A673 (cell line): ENCODE measurements at regions not wholly inside any gene's neighbourhood (a gene's known extent, or its start where the extent isn't known, plus 50 kb on each side); places are given as distances from the start of the nearest gene placed in this dataset.
"Not testable (repeated sequence)": the region's sequence is repeated elsewhere in the genome, so short reads cannot be mapped to it uniquely, and the experiment has no call there.

Source experiments
- BruUV-seq: library from RNA; stranded (reverse); fragments of 400-500 nt; replicated peaks from 2 replicates; lab custom pipeline; 2021; lab: Mats Ljungman, UMichigan
- CTCF ChIA-PET: fragments of 300-600 bp; sonication (Branson Sonifier 250); formaldehyde crosslinking; loops from one replicate; lab custom pipeline; 2022; ENCODE audit warnings: antibody characterized with exemption; lab: Charles Lee
- POLR2A ChIA-PET: fragments of 300-600 bp; sonication (Branson Sonifier 250); formaldehyde crosslinking; loops from one replicate; lab custom pipeline; 2022; ENCODE audit warnings: antibody characterized with exemption; ENCODE audit not compliant: low non-redundant PET; lab: Charles Lee
- DNase-seq: peaks from one replicate; pipeline ENCODE4 v3.0.0-alpha.2; 2015; ENCODE audit warnings: low spot score
- H3K27ac ChIP-seq: fragments of 200-600 bp; sonication (generic); 2 replicates; pipeline ENCODE4 v1.5.1; 2016; ENCODE audit warnings: mixed run types, low read depth, mild to moderate bottlenecking, mixed read lengths, antibody characterized with exemption, low read length; ENCODE audit not compliant: poor library complexity, severe bottlenecking
- H3K27me3 ChIP-seq: fragments of 200-600 bp; sonication (generic); replicated peaks from 2 replicates; pipeline ENCODE4 v1.6.1; 2017; ENCODE audit warnings: mixed run types, low read depth, mild to moderate bottlenecking, mixed read lengths, antibody characterized with exemption, low read length; ENCODE audit not compliant: insufficient read depth, poor library complexity
- H3K36me3 ChIP-seq: fragments of 200-600 bp; sonication (generic); 2 replicates; pipeline ENCODE4 v1.6.1; 2016; ENCODE audit warnings: mixed run types, mild to moderate bottlenecking, mixed read lengths, antibody characterized with exemption, low read length; ENCODE audit not compliant: insufficient read depth, poor library complexity, severe bottlenecking
- H3K4me1 ChIP-seq: fragments of 200-600 bp; sonication (generic); 2 replicates; pipeline ENCODE4 v1.6.1; 2017; ENCODE audit warnings: mixed run types, mild to moderate bottlenecking, mixed read lengths, antibody characterized with exemption, low read length; ENCODE audit not compliant: insufficient read depth, poor library complexity, severe bottlenecking
- H3K4me3 ChIP-seq: fragments of 200-600 bp; sonication (generic); 2 replicates; pipeline ENCODE4 v1.5.1; 2016; ENCODE audit warnings: low read depth, mixed run types, mild to moderate bottlenecking, mixed read lengths, low read length; ENCODE audit not compliant: poor library complexity, severe bottlenecking
- H3K9me3 ChIP-seq: fragments of 200-600 bp; sonication (generic); 2 replicates; pipeline ENCODE4 v1.6.1; 2016; ENCODE audit warnings: mixed run types, low read depth, mild to moderate bottlenecking, mixed read lengths, antibody characterized with exemption, low read length; ENCODE audit not compliant: poor library complexity, severe bottlenecking
- CTCF ChIP-seq: fragments of 300-800, 200-600 bp; sonication (generic); conservative IDR thresholded peaks from 2 replicates; pipeline ENCODE4 v1.5.1; 2017; ENCODE audit warnings: low read depth, mild to moderate bottlenecking, antibody characterized with exemption, low read length, moderate library complexity, mixed read lengths
- EZH2 ChIP-seq: fragments of 200-600 bp; sonication (generic); IDR thresholded peaks from 2 replicates; pipeline ENCODE4 v1.6.1; 2017; ENCODE audit warnings: borderline replicate concordance, low read depth, mild to moderate bottlenecking, mixed read lengths, antibody characterized with exemption, low read length; ENCODE audit not compliant: poor library complexity, severe bottlenecking
- intact Hi-C: fragments of 100-400 bp; cut with micrococcal nuclease; formaldehyde crosslinking; loops from one replicate; pipeline ENCODE4 v1.10.0; 2022; ENCODE audit not compliant: unreplicated experiment

DNA sequence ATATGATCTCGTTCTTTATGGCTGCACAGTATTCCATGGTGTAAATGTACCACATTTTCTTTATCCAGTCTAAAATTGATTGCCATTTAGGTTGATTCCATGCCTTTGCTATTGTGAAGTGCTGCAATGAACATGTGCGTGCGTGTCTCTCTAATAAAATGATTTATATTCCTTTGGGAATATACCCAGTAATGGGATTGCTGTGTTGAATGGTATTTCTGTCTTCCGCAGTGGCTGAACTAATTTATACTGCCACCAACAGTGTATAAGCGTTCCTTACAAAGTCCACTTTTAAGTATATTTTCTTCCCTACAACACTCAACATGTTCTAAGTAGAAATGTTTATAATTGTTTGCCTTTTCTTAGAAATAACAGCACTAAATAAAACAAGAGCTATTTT lies 521.9 kb downstream of the DTWD2 start:
- Histone ChIP-seq H3K9me3 (no peaks in the 10 kb centered on the region), H3K27ac (no peak overlapping the region), H3K4me1 (no peaks in the 10 kb centered on the region), H3K4me3 (no peak overlapping the region), H3K36me3 (no peaks in the 10 kb centered on the region), H3K27me3 (no peaks in the 10 kb centered on the region)
- intact Hi-C loops = no loop called here
- peak; percentile 3 for DNase-seq
- CTCF ChIA-PET = no interaction called here
- no TSS peak for BruUV-seq
- POLR2A ChIA-PET = no interaction called here
- TF ChIP-seq CTCF (no peak), EZH2 (no peak)

GRCh38 chr5:118462276-118462675 lies 526.1 kb downstream of the DTWD2 start:
- CTCF ChIA-PET = not testable (repeated sequence)

GRCh38 chr5:118461436-118461835 lies 526.9 kb downstream of the DTWD2 start:
- Histone ChIP-seq H3K4me1 (no peaks in the 10 kb centered on the region), H3K27ac (no peak overlapping the region), H3K4me3 (no peak overlapping the region), H3K36me3 (no peaks in the 10 kb centered on the region), H3K27me3 (no peaks in the 10 kb centered on the region), H3K9me3 (no peaks in the 10 kb centered on the region)
- BruUV-seq = no TSS peak
- no peak for TF ChIP-seq CTCF
- no peak for TF ChIP-seq EZH2
- no peak for DNase-seq
- ChIA-PET POLR2A (no interaction called here), CTCF (no interaction called here)
- intact Hi-C loops = no loop called here

More at GRCh38 chr5:118462276-118462675, 526.1 kb downstream of the DTWD2 start:
- intact Hi-C loops, DNase-seq, H3K36me3 ChIP-seq, H3K27ac ChIP-seq, H3K4me1 ChIP-seq, BruUV-seq, H3K4me3 ChIP-seq, POLR2A ChIA-PET, H3K9me3 ChIP-seq, H3K27me3 ChIP-seq: not testable (repeated sequence)

DNA sequence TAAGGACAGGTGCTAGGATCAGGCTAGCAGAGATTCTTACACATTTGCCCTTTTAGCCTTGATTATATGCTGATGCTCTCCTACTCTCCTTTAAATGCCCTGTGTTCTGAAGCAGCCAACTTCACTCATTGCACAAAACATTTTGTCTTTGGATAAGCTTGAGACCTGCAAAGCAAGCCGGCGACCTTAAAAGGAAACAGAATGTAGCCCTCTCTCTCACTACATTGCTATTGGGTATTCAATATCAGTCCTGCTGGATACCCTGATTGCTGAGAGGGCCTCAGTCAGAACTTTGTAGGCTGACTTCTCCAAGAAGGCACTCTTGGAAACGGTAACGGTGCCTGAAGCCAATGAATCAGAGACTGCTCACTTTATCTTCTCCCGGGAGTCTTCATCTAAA lies 528.9 kb downstream of the DTWD2 start:
- no peaks in the 10 kb centered on the region for H3K9me3 ChIP-seq
- no peak overlapping the region for H3K27ac ChIP-seq
- no peak for DNase-seq
- BruUV-seq = no TSS peak
- H3K4me3 ChIP-seq = no peak overlapping the region
- no peaks in the 10 kb centered on the region for H3K27me3 ChIP-seq
- H3K36me3 ChIP-seq = no peaks in the 10 kb centered on the region
- TF ChIP-seq CTCF (no peak), EZH2 (no peak)
- ChIA-PET POLR2A (no interaction called here), CTCF (no interaction called here)
- H3K4me1 ChIP-seq = no peaks in the 10 kb centered on the region
- intact Hi-C loops = no loop called here
